ENCODE measurements at regions not wholly inside any gene's neighbourhood (a gene's known extent, or its start where the extent isn't known, plus 50 kb on each side); places are given as distances from the start of the nearest gene placed in this dataset.

GRCh38 chr12:60666895-60667294, 1071.1 kb downstream of the SLC16A7 start:
- H3K36me3 ChIP-seq (replicated peaks in 1 of 2), result no peaks in the 10 kb centered on the region
- H3K27ac ChIP-seq, result no peak overlapping the region
- WGBS, 4 donors, result 58 to 88% (median 79%) methylated on average over 5 of the region's 5 CpGs
- DNase-seq, result no peak
- no peak overlapping the region for H3K4me3 ChIP-seq
- H3K27me3 ChIP-seq, result no peaks in the 10 kb centered on the region
- no peaks in the 10 kb centered on the region for H3K4me1 ChIP-seq (replicated peaks in 1 of 2)
- TF ChIP-seq CTCF (IDR thresholded peaks at IDR 0.05) (no peak), POLR2A (IDR thresholded peaks at IDR 0.05) (no peak)
- intact Hi-C loops (cut with DNase I), result no loop called here
- peaks cover 0 to 3% (median 0%) of the 10 kb centered on the region in 3 donors for H3K9me3 ChIP-seq (replicated peaks in 1 of 3)

- 80 to 90% (median 86%) methylated on average over 3 of the region's 3 CpGs for WGBS, 4 donors
- Histone ChIP-seq H3K36me3 (replicated peaks in 1 of 2) (no peaks in the 10 kb centered on the region), H3K4me3 (no peak overlapping the region), H3K27ac (no peak overlapping the region), H3K4me1 (replicated peaks in 1 of 2) (no peaks in the 10 kb centered on the region), H3K27me3 (no peaks in the 10 kb centered on the region), H3K9me3 (replicated peaks in 1 of 3) (no peaks in the 10 kb centered on the region)
- intact Hi-C loops (cut with DNase I), result no loop called here
- no peak for DNase-seq
- TF ChIP-seq POLR2A (IDR thresholded peaks at IDR 0.05), result no peak
- no peak for TF ChIP-seq CTCF (IDR thresholded peaks at IDR 0.05)
These were observed 1077.1 kb downstream of the SLC16A7 start for GRCh38 chr12:60672949-60673348.

GRCh38 chr12:60684988-60685655, 1089.3 kb downstream of the SLC16A7 start:
- no peak for TF ChIP-seq POLR2A (IDR thresholded peaks at IDR 0.05)
- TF ChIP-seq CTCF (IDR thresholded peaks at IDR 0.05), result no peak
- Histone ChIP-seq H3K9me3 (replicated peaks in 1 of 3) (no peaks in the 10 kb centered on the region), H3K4me1 (replicated peaks in 1 of 2) (no peaks in the 10 kb centered on the region), H3K4me3 (no peak overlapping the region), H3K27ac (no peak overlapping the region), H3K27me3 (no peaks in the 10 kb centered on the region), H3K36me3 (replicated peaks in 1 of 2) (no peaks in the 10 kb centered on the region)
- 77 to 93% (median 82%) methylated on average over 12 of the region's 12 CpGs for WGBS, 4 donors
- intact Hi-C loops (cut with DNase I), result no loop called here
- no peak for DNase-seq

GRCh38 chr12:60689137-60689536, 1093.3 kb downstream of the SLC16A7 start:
- DNase-seq, result no peak
- intact Hi-C loops (cut with DNase I), result no loop called here
- Histone ChIP-seq H3K4me3 (no peak overlapping the region), H3K9me3 (replicated peaks in 1 of 3) (no peaks in the 10 kb centered on the region), H3K36me3 (replicated peaks in 1 of 2) (no peaks in the 10 kb centered on the region), H3K27ac (no peak overlapping the region), H3K4me1 (replicated peaks in 1 of 2) (no peaks in the 10 kb centered on the region), H3K27me3 (no peaks in the 10 kb centered on the region)
- TF ChIP-seq POLR2A (IDR thresholded peaks at IDR 0.05) (no peak), CTCF (IDR thresholded peaks at IDR 0.05) (no peak)

Data from adrenal gland (tissue), 9 donors.